SK-N-SH (cell line): ENCODE measurements at regions not wholly inside any gene's neighbourhood (a gene's known extent, or its start where the extent isn't known, plus 50 kb on each side); places are given as distances from the start of the nearest gene placed in this dataset.

Experiments used
- CTCF ChIA-PET: fragments of 300-600, 350-600 bp; formaldehyde crosslinking; extraction: SDS; loops from one replicate; lab custom pipeline; 2021; lab: Yijun Ruan, JAX
- POLR2A ChIA-PET: fragments of 350-600 bp; sonication (Branson Sonifier 250); formaldehyde crosslinking; extraction: SDS; loops from one replicate; lab custom pipeline; 2020; ENCODE audit warnings: antibody characterized with exemption, inconsistent platforms; lab: Yijun Ruan, JAX
- DNase-seq: peaks from one replicate; pipeline ENCODE4 v3.0.0; 2012
- H2AFZ ChIP-seq: fragments of 200-600 bp; sonication (generic); 2 replicates; pipeline ENCODE4 v1.8.1; 2016; ENCODE audit warnings: antibody characterized with exemption, mild to moderate bottlenecking, low read depth
- H3F3A ChIP-seq: fragments of 200-600 bp; sonication (generic); replicated peaks from 2 replicates; pipeline ENCODE3; 2016; ENCODE audit warnings: antibody characterized with exemption, mild to moderate bottlenecking; ENCODE audit not compliant: insufficient read depth
- H3K27ac ChIP-seq, 2 experiments: fragments of 200-500 bp in 1 of 2; fragments of 200-600 bp in 1 of 2; sonication (Bioruptor generic) in 1 of 2; sonication (generic), shearing (Covaris generic) in 1 of 2; 2 replicates each; pipeline versions ENCODE4 v1.5.1 to v1.6.1; 2014 to 2016; ENCODE audit warnings: low read depth in 2 of 2, inconsistent platforms in 1 of 2, low read length in 1 of 2, mild to moderate bottlenecking in 1 of 2, mixed read lengths in 1 of 2
- H3K27me3 ChIP-seq: fragments of 200-600 bp; sonication (generic), shearing (Covaris generic); 2 replicates; pipeline ENCODE4 v1.6.1; 2016; ENCODE audit warnings: mixed run types; ENCODE audit not compliant: insufficient read depth
- H3K36me3 ChIP-seq, 2 experiments: fragments of 200-500 bp in 1 of 2; fragments of 200-600 bp in 1 of 2; sonication (Bioruptor generic) in 1 of 2; sonication (generic) in 1 of 2; replicated peaks in 1 of 2; 2 replicates each; pipeline versions ENCODE3 to v1.5.1; 2014 to 2016; ENCODE audit warnings: low read length in 1 of 2, mild to moderate bottlenecking in 1 of 2; ENCODE audit not compliant: insufficient read depth in 2 of 2, control insufficient read depth in 1 of 2
- H3K4me1 ChIP-seq, 2 experiments: fragments of 200-500 bp in 1 of 2; fragments of 200-600 bp in 1 of 2; sonication (Bioruptor generic) in 1 of 2; sonication (generic), shearing (Covaris generic) in 1 of 2; 2 replicates each; pipeline versions ENCODE4 v1.5.1 to v1.6.1; 2014 to 2016; ENCODE audit warnings: low read depth in 1 of 2, low read length in 1 of 2, mixed run types in 1 of 2; ENCODE audit not compliant: insufficient read depth in 2 of 2, control insufficient read depth in 1 of 2
- H3K4me2 ChIP-seq: fragments of 200-600 bp; sonication (generic), shearing (Covaris generic); 2 replicates; pipeline ENCODE4 v1.6.1; 2017; ENCODE audit warnings: mixed run types
- H3K4me3 ChIP-seq, 2 experiments: fragments of 200-500 bp in 1 of 2; fragments of 200-600 bp in 1 of 2; sonication (Bioruptor generic) in 1 of 2; sonication (generic), shearing (Covaris generic) in 1 of 2; 2 replicates each; pipeline versions ENCODE4 v1.5.1 to v1.8.1; 2014 to 2016; ENCODE audit warnings: low read depth in 2 of 2, inconsistent platforms in 1 of 2, low read length in 1 of 2, mild to moderate bottlenecking in 1 of 2, mixed read lengths in 1 of 2, moderate library complexity in 1 of 2
- H3K79me2 ChIP-seq: fragments of 200-600 bp; sonication (generic); 2 replicates; pipeline ENCODE4 v1.8.1; 2017; ENCODE audit warnings: mild to moderate bottlenecking; ENCODE audit not compliant: insufficient read depth
- H3K9ac ChIP-seq: fragments of 200-600 bp; sonication (generic); 2 replicates; pipeline ENCODE4 v1.6.1; 2017; ENCODE audit warnings: mixed run types
- H3K9me2 ChIP-seq: fragments of 200-600 bp; sonication (generic); 2 replicates; pipeline ENCODE4 v1.6.1; 2017; ENCODE audit warnings: mixed run types
- H3K9me3 ChIP-seq: fragments of 200-600 bp; sonication (generic); 2 replicates; pipeline ENCODE4 v1.6.1; 2017; ENCODE audit warnings: mixed run types, mild to moderate bottlenecking, moderate library complexity
- H4K20me1 ChIP-seq: fragments of 200-600 bp; sonication (generic); 2 replicates; pipeline ENCODE4 v1.6.1; 2017; ENCODE audit warnings: mild to moderate bottlenecking, mixed run types; ENCODE audit not compliant: insufficient read depth
- CHD2 ChIP-seq: fragments of 150-350 bp; IDR thresholded peaks from 2 replicates; pipeline ENCODE4 v1.6.1; 2018; ENCODE audit warnings: low read length; ENCODE audit not compliant: partially characterized antibody
- FOXM1 ChIP-seq: IDR thresholded peaks from 2 replicates; pipeline ENCODE4 v1.4.0; 2012; ENCODE audit warnings: low read depth, mild to moderate bottlenecking
- GABPA ChIP-seq: IDR thresholded peaks from 2 replicates; pipeline ENCODE4 v1.4.0; 2012; ENCODE audit warnings: low read depth, mild to moderate bottlenecking
- GATA2 ChIP-seq: sonication (generic); formaldehyde crosslinking; IDR thresholded peaks from 2 replicates; pipeline ENCODE4 v1.5.0; 2020; ENCODE audit warnings: mild to moderate bottlenecking, missing genetic modification reagents
- NRF1 ChIP-seq: IDR thresholded peaks from 2 replicates; pipeline ENCODE4 v1.6.1; 2012; ENCODE audit warnings: low read depth, mild to moderate bottlenecking, low read length
- RXRA ChIP-seq: IDR thresholded peaks from 2 replicates; pipeline ENCODE4 v1.4.0; 2012; ENCODE audit warnings: low read depth, mild to moderate bottlenecking, borderline replicate concordance
- SMC3 ChIP-seq: IDR thresholded peaks from 2 replicates; pipeline ENCODE4 v1.6.1; 2012; ENCODE audit warnings: low read depth, low read length, improper control_type of control experiment
- TAF1 ChIP-seq: IDR thresholded peaks from 2 replicates; pipeline ENCODE4 v1.6.1; 2012; ENCODE audit warnings: low read depth, mild to moderate bottlenecking, low read length, moderate library complexity, borderline replicate concordance
- TEAD4 ChIP-seq: IDR thresholded peaks from 2 replicates; pipeline ENCODE4 v1.4.0; 2012; ENCODE audit warnings: mild to moderate bottlenecking, borderline replicate concordance; ENCODE audit not compliant: insufficient read depth
- WGBS: methylation state at CpG from one replicate; pipeline ENCODE4 v1.1.6; 2017; ENCODE audit warnings: low lambda C conversion rate; 5-methylcytosine and 5-hydroxymethylcytosine counted together
- TF ChIP-seq, protein P1 (sequence below): fragments of 200-600 bp; sonication (generic); IDR thresholded peaks from 2 replicates; pipeline ENCODE4 v1.6.1; 2017; ENCODE audit warnings: antibody characterized with exemption, mild to moderate bottlenecking, moderate library complexity
- TF ChIP-seq, protein P2 (sequence below): IDR thresholded peaks from 2 replicates; pipeline ENCODE4 v1.4.0; 2012; ENCODE audit warnings: low read depth, borderline replicate concordance
- TF ChIP-seq, protein P3 (sequence below): IDR thresholded peaks from 2 replicates; pipeline ENCODE4; 2012
- TF ChIP-seq, protein P4 (sequence below): IDR thresholded peaks from 2 replicates; pipeline ENCODE4 v1.4.0; 2012; ENCODE audit warnings: low read depth
- TF ChIP-seq, protein P5 (sequence below): IDR thresholded peaks from 2 replicates; pipeline ENCODE4 v1.4.0; 2012; ENCODE audit warnings: low read depth, borderline replicate concordance

DNA sequence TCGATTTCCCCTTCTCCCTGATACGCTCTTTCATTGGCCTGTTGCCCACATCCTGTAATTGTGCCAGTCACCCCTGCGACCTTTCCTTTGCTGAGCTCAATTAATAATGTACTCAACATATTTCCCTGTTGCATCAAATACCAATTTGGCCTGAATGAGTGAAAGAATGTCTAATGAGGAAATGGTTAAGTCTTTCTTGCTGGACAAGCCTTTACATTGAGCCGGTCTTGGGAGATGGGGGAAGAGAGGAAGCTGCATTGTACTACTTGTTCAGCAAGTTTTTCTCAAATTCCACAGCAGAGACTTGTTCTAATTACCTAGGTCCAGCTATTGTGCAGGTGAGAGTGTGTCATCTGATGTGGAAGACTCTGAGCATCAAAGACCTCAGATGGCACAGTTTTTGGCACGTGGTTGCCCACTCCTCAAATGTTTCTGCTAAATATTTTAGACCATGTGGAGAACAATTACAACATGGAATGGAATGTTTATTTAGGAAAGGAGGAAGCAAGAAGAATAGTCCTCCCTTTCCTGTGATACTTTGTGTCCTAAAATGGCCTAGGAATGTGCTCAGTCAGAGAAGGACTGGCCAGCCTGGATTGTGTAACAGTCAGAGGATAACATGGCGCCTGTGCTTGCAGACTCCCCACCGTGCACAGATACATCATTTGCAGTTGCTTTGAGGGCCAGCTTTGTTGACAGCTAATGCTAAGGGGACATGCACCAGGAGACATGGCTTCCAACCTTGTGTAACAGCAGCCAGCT, 129.5 kb upstream of the E2F8 start:
- Histone ChIP-seq H3K9me3 (no peaks in the 10 kb centered on the region), H2AFZ (no peak overlapping the region), H3K79me2 (no peaks in the 10 kb centered on the region), H3K36me3 (no peaks in the 10 kb centered on the region), H3K27me3 (no peaks in the 10 kb centered on the region), H3K9me2 (no peaks in the 10 kb centered on the region)
- CTCF ChIA-PET, result interaction anchor here (1.2 kb wide), 1 partner anchor 299 kb away, joined by 3 read pairs; no protein-coding TSS in a partner anchor
- POLR2A ChIA-PET, result no interaction called here
- 65% methylated on average over 7 of the region's 7 CpGs for WGBS
- DNase-seq, result no peak
- TF ChIP-seq NRF1 (no peak), FOXM1 (no peak), GATA2 (CRISPR knock-in tag) (no peak), RXRA (no peak)
- TF ChIP-seq, protein P1, sequence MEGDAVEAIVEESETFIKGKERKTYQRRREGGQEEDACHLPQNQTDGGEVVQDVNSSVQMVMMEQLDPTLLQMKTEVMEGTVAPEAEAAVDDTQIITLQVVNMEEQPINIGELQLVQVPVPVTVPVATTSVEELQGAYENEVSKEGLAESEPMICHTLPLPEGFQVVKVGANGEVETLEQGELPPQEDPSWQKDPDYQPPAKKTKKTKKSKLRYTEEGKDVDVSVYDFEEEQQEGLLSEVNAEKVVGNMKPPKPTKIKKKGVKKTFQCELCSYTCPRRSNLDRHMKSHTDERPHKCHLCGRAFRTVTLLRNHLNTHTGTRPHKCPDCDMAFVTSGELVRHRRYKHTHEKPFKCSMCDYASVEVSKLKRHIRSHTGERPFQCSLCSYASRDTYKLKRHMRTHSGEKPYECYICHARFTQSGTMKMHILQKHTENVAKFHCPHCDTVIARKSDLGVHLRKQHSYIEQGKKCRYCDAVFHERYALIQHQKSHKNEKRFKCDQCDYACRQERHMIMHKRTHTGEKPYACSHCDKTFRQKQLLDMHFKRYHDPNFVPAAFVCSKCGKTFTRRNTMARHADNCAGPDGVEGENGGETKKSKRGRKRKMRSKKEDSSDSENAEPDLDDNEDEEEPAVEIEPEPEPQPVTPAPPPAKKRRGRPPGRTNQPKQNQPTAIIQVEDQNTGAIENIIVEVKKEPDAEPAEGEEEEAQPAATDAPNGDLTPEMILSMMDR, result no peak
- TF ChIP-seq, protein P2, sequence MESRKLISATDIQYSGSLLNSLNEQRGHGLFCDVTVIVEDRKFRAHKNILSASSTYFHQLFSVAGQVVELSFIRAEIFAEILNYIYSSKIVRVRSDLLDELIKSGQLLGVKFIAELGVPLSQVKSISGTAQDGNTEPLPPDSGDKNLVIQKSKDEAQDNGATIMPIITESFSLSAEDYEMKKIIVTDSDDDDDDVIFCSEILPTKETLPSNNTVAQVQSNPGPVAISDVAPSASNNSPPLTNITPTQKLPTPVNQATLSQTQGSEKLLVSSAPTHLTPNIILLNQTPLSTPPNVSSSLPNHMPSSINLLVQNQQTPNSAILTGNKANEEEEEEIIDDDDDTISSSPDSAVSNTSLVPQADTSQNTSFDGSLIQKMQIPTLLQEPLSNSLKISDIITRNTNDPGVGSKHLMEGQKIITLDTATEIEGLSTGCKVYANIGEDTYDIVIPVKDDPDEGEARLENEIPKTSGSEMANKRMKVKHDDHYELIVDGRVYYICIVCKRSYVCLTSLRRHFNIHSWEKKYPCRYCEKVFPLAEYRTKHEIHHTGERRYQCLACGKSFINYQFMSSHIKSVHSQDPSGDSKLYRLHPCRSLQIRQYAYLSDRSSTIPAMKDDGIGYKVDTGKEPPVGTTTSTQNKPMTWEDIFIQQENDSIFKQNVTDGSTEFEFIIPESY, result no peak
- TF ChIP-seq, protein P3, sequence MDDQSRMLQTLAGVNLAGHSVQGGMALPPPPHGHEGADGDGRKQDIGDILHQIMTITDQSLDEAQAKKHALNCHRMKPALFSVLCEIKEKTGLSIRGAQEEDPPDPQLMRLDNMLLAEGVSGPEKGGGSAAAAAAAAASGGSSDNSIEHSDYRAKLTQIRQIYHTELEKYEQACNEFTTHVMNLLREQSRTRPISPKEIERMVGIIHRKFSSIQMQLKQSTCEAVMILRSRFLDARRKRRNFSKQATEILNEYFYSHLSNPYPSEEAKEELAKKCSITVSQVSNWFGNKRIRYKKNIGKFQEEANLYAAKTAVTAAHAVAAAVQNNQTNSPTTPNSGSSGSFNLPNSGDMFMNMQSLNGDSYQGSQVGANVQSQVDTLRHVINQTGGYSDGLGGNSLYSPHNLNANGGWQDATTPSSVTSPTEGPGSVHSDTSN, result no peak
- TF ChIP-seq, all 33 proteins: peak for 0
- H3K4me3 ChIP-seq, result no peak overlapping the region
- H4K20me1 ChIP-seq, result no peaks in the 10 kb centered on the region
- peaks cover 0 to 18% of the 10 kb centered on the region in 2 experiments; a peak in 1 of 4 replicates for H3K4me1 ChIP-seq
- H3K9ac ChIP-seq, result no peak overlapping the region
- H3K27ac ChIP-seq, result no peak overlapping the region
- H3K4me2 ChIP-seq, result 0 out of 2 replicates have a peak overlapping the region, but pooled peaks have one; percentile 5
- H3F3A ChIP-seq, result peaks cover 18% of the 10 kb centered on the region

DNA sequence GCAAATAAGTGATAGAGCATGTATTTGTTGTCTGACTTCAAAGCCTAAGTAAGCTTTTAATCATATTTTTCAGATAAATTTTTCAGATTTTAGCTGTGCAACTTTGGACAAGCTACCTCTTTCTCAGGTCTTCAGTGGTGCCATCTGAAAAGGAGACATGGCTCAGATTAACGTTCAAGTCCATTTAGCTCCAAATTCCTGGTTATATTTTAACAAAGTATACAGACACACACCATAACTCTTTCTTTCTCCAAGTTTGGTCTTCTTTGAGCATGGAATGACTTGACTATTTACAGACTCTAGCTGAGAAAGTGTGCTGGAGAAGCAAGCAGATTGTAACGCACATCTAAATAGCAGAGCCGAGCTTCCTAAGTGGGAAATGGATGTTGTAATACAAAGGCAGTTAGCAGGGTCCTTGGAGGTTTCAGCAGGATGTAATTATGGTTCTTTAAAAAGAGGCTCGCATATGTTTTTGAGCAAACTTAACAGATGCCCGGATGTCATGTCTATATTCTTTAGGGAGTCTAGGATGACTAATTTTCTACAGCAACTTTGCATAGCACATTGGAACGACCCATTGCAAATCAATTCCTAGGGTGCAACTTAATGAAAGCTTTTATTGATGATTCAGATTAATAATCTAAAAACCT, 128.1 kb upstream of the E2F8 start:
- ChIA-PET POLR2A (no interaction called here), CTCF (no interaction called here)
- DNase-seq, result no peak
- Histone ChIP-seq H3K4me3 (no peak overlapping the region), H3K79me2 (no peaks in the 10 kb centered on the region), H3K9ac (no peak overlapping the region), H3K27me3 (no peaks in the 10 kb centered on the region; the same call in 1 of the 2 replicates), H3K4me1 (0 out of 4 replicates have a peak, but pooled peaks cover 0 to 10% of the 10 kb centered on the region in 2 experiments), H3K4me2 (no peak overlapping the region), H3K36me3 (no peaks in the 10 kb centered on the region), H3F3A (peaks cover 12% of the 10 kb centered on the region), H4K20me1 (no peaks in the 10 kb centered on the region), H3K9me3 (no peaks in the 10 kb centered on the region), H2AFZ (no peak overlapping the region), H3K9me2 (no peaks in the 10 kb centered on the region), H3K27ac (no peak overlapping the region)
- no peak for TF ChIP-seq SMC3
- TF ChIP-seq CHD2, result no peak
- TF ChIP-seq TEAD4, result no peak
- TF ChIP-seq TAF1, result no peak
- TF ChIP-seq, protein P4, sequence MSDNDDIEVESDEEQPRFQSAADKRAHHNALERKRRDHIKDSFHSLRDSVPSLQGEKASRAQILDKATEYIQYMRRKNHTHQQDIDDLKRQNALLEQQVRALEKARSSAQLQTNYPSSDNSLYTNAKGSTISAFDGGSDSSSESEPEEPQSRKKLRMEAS, result no peak
- no peak for TF ChIP-seq GABPA
- TF ChIP-seq, protein P5, sequence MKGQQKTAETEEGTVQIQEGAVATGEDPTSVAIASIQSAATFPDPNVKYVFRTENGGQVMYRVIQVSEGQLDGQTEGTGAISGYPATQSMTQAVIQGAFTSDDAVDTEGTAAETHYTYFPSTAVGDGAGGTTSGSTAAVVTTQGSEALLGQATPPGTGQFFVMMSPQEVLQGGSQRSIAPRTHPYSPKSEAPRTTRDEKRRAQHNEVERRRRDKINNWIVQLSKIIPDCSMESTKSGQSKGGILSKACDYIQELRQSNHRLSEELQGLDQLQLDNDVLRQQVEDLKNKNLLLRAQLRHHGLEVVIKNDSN, result no peak
- 73% methylated on average over 6 of the region's 6 CpGs for WGBS
